GM12864 (cell line): ENCODE measurements at regions not wholly inside any gene's neighbourhood (a gene's known extent, or its start where the extent isn't known, plus 50 kb on each side); places are given as distances from the start of the nearest gene placed in this dataset.
"Not testable (repeated sequence)": the region's sequence is repeated elsewhere in the genome, so short reads cannot be mapped to it uniquely, and the experiment has no call there.

Experiments used
- DNase-seq: peaks from one replicate; pipeline ENCODE4 v3.0.0-alpha.2; 2011; ENCODE audit warnings: low read depth
- H3K4me3 ChIP-seq: 2 replicates; pipeline ENCODE4 v1.5.1; 2011; ENCODE audit warnings: mild to moderate bottlenecking, low read depth, low read length, control low read depth
- CTCF ChIP-seq: IDR thresholded peaks from 2 replicates; pipeline ENCODE4 v1.5.1; 2011; ENCODE audit warnings: low read depth, mild to moderate bottlenecking, moderate library complexity, low read length, control low read depth, inconsistent platforms; ENCODE audit errors: missing control alignments

GRCh38 chr10:25104441-25104840 lies 70.4 kb upstream of the GPR158 start:
- no peak for TF ChIP-seq CTCF
- H3K4me3 ChIP-seq, result no peak overlapping the region
- DNase-seq, result no peak

GRCh38 chr10:25105262-25105661 lies 69.5 kb upstream of the GPR158 start:
- H3K4me3 ChIP-seq, result no peak overlapping the region
- DNase-seq, result no peak
- TF ChIP-seq CTCF, result no peak

- no peak overlapping the region for H3K4me3 ChIP-seq
- DNase-seq, result no peak
- TF ChIP-seq CTCF, result no peak
Measured at GRCh38 chr10:25105743-25106260, 69.0 kb upstream of the GPR158 start.

GRCh38 chr10:25107756-25108155 lies 67.0 kb upstream of the GPR158 start:
- no peak for DNase-seq
- TF ChIP-seq CTCF, result no peak
- no peak overlapping the region for H3K4me3 ChIP-seq

GRCh38 chr10:25109896-25110295 lies 64.9 kb upstream of the GPR158 start:
- not testable (repeated sequence) for DNase-seq, H3K4me3 ChIP-seq

GRCh38 chr10:25112016-25112415 lies 62.8 kb upstream of the GPR158 start:
- no peak for DNase-seq
- no peak for TF ChIP-seq CTCF
- no peak overlapping the region for H3K4me3 ChIP-seq

- peak; percentile 19 for DNase-seq
- TF ChIP-seq CTCF, result peak; percentile 81
Measured at GRCh38 chr10:25113191-25114035, 61.4 kb upstream of the GPR158 start.

More at GRCh38 chr10:25113191-25114035, 61.4 kb upstream of the GPR158 start:
- H3K4me3 ChIP-seq, result no peak overlapping the region
